ENCODE measurements at regions not wholly inside any gene's neighbourhood (a gene's known extent, or its start where the extent isn't known, plus 50 kb on each side); places are given as distances from the start of the nearest gene placed in this dataset.
A peak's percentile ranks its signal among the peaks of the same experiment; 100 is the strongest.

GRCh38 chr20:22223236-22223635 lies 361.1 kb downstream of the FOXA2 start:
- intact Hi-C loops (cut with DNase I; ENCODE audit: low total_unique reads) = no loop called here
- Histone ChIP-seq H3K27ac (no peak overlapping the region), H3K27me3 (no peaks in the 10 kb centered on the region), H3K36me3 (no peaks in the 10 kb centered on the region), H3K9me3 (no peaks in the 10 kb centered on the region), H3K4me3 (no peak overlapping the region), H3K4me1 (no peaks in the 10 kb centered on the region)
- DNase-seq = peak in 1 of 2 donors; percentile 15
- 38 to 57% (median 48%) methylated on average over 3 of the region's 3 CpGs for WGBS, 5 donors
- TF ChIP-seq POLR2A (IDR thresholded peaks at IDR 0.05) = no peak
- TF ChIP-seq POLR2AphosphoS5 (IDR thresholded peaks at IDR 0.05) = no peak
- no peak for TF ChIP-seq EP300 (IDR thresholded peaks at IDR 0.05)
- TF ChIP-seq, protein P1, sequence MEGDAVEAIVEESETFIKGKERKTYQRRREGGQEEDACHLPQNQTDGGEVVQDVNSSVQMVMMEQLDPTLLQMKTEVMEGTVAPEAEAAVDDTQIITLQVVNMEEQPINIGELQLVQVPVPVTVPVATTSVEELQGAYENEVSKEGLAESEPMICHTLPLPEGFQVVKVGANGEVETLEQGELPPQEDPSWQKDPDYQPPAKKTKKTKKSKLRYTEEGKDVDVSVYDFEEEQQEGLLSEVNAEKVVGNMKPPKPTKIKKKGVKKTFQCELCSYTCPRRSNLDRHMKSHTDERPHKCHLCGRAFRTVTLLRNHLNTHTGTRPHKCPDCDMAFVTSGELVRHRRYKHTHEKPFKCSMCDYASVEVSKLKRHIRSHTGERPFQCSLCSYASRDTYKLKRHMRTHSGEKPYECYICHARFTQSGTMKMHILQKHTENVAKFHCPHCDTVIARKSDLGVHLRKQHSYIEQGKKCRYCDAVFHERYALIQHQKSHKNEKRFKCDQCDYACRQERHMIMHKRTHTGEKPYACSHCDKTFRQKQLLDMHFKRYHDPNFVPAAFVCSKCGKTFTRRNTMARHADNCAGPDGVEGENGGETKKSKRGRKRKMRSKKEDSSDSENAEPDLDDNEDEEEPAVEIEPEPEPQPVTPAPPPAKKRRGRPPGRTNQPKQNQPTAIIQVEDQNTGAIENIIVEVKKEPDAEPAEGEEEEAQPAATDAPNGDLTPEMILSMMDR (IDR thresholded peaks at IDR 0.05) = no peak

GRCh38 chr20:22217712-22218352 lies 366.5 kb downstream of the FOXA2 start:
- intact Hi-C loops (cut with DNase I; ENCODE audit: low total_unique reads) = no loop called here
- Histone ChIP-seq H3K9me3 (no peaks in the 10 kb centered on the region), H3K4me1 (no peaks in the 10 kb centered on the region), H3K36me3 (no peaks in the 10 kb centered on the region), H3K4me3 (no peak overlapping the region), H3K27ac (no peak overlapping the region), H3K27me3 (peaks cover 0 to 4% (median 0%) of the 10 kb centered on the region in 3 donors)
- peak in 1 of 2 donors; percentile 26 for DNase-seq
- TF ChIP-seq EP300 (IDR thresholded peaks at IDR 0.05) (no peak), POLR2AphosphoS5 (IDR thresholded peaks at IDR 0.05) (no peak), POLR2A (IDR thresholded peaks at IDR 0.05) (no peak)
- TF ChIP-seq, protein P1 (IDR thresholded peaks at IDR 0.05) = no peak
- WGBS, 5 donors = 69 to 73% (median 71%) methylated on average over 2 of the region's 2 CpGs

GRCh38 chr20:22216984-22217383 lies 367.4 kb downstream of the FOXA2 start:
- intact Hi-C loops (cut with DNase I; ENCODE audit: low total_unique reads) = no loop called here
- Histone ChIP-seq H3K4me3 (no peak overlapping the region), H3K36me3 (no peaks in the 10 kb centered on the region), H3K27me3 (peaks cover 0 to 4% (median 0%) of the 10 kb centered on the region in 3 donors), H3K4me1 (no peaks in the 10 kb centered on the region), H3K9me3 (no peaks in the 10 kb centered on the region), H3K27ac (no peak overlapping the region)
- WGBS, 5 donors = 43 to 65% (median 52%) methylated on average over 11 of the region's 11 CpGs
- no peak for DNase-seq
- TF ChIP-seq, protein P1 (IDR thresholded peaks at IDR 0.05) = no peak
- no peak for TF ChIP-seq POLR2A (IDR thresholded peaks at IDR 0.05)
- TF ChIP-seq POLR2AphosphoS5 (IDR thresholded peaks at IDR 0.05) = no peak
- TF ChIP-seq EP300 (IDR thresholded peaks at IDR 0.05) = no peak

GRCh38 chr20:22214296-22214695 lies 370.1 kb downstream of the FOXA2 start:
- 68 to 84% (median 80%) methylated on average over 3 of the region's 3 CpGs for WGBS, 5 donors
- Histone ChIP-seq H3K27ac (no peak overlapping the region), H3K27me3 (peaks cover 0 to 4% (median 0%) of the 10 kb centered on the region in 3 donors), H3K36me3 (no peaks in the 10 kb centered on the region), H3K4me1 (no peaks in the 10 kb centered on the region), H3K9me3 (no peaks in the 10 kb centered on the region), H3K4me3 (no peak overlapping the region)
- TF ChIP-seq, protein P1 (IDR thresholded peaks at IDR 0.05) = no peak
- TF ChIP-seq EP300 (IDR thresholded peaks at IDR 0.05) (no peak), POLR2AphosphoS5 (IDR thresholded peaks at IDR 0.05) (no peak), POLR2A (IDR thresholded peaks at IDR 0.05) (no peak)
- DNase-seq = no peak
- intact Hi-C loops (cut with DNase I; ENCODE audit: low total_unique reads) = no loop called here

All from stomach (tissue), 8 donors.